Heart right ventricle (tissue), 16 donors: ENCODE measurements at regions not wholly inside any gene's neighbourhood (a gene's known extent, or its start where the extent isn't known, plus 50 kb on each side); places are given as distances from the start of the nearest gene placed in this dataset.

Source experiments
- ATAC-seq, 8 donors: fragments of 200-7000 bp; cut with Tn5 transposase; one replicate each; pipeline ENCODE4 v1.9.1; 2020; ENCODE audit warnings: mild to moderate bottlenecking in 8 of 8, moderate library complexity in 8 of 8, moderate number of reproducible peaks in 1 of 8
- DNase-seq, 2 donors: peaks; one replicate each; pipeline ENCODE4 v3.0.0-alpha.2; 2020
- H3K27ac ChIP-seq, 10 donors: fragments of 200-600 bp; sonication (generic) in 2 of 10; one replicate each; pipeline versions ENCODE4 v1.5.0 to v1.8.0; 2020 to 2022; ENCODE audit warnings: mild to moderate bottlenecking in 3 of 10
- H3K27me3 ChIP-seq, 7 donors: fragments of 200-600 bp; one replicate each; pipeline ENCODE4 v1.8.0; 2021 to 2022; ENCODE audit warnings: mild to moderate bottlenecking in 2 of 7
- H3K36me3 ChIP-seq, 9 donors: fragments of 200-600 bp; sonication (generic) in 1 of 9; one replicate each; pipeline versions ENCODE4 v1.5.0 to v1.8.0; 2020 to 2022; ENCODE audit warnings: mild to moderate bottlenecking in 2 of 9
- H3K4me1 ChIP-seq, 9 donors: fragments of 200-600 bp; sonication (generic) in 1 of 9; one replicate each; pipeline versions ENCODE4 v1.5.0 to v1.8.0; 2020 to 2022; ENCODE audit warnings: mild to moderate bottlenecking in 4 of 9
- H3K4me3 ChIP-seq, 10 donors: fragments of 200-600 bp; sonication (generic) in 2 of 10; one replicate each; pipeline versions ENCODE4 v1.5.0 to v1.8.0; 2020 to 2022; ENCODE audit warnings: mild to moderate bottlenecking in 7 of 10, moderate library complexity in 2 of 10
- H3K9me3 ChIP-seq, 11 donors: fragments of 200-600 bp in 10 of 11; sonication (generic) in 2 of 11; one replicate each; pipeline versions ENCODE4 v1.5.0 to v1.8.0; 2013 to 2022; ENCODE audit warnings: mild to moderate bottlenecking in 2 of 11, control low read depth in 1 of 11, moderate library complexity in 1 of 11
- WGBS, 2 donors: extraction: QIAGEN DNeasy Blood & Tissue Kit; methylation state at CpG; one replicate each; pipeline ENCODE4 v1.1.7; 2013; ENCODE audit warnings: inconsistent platforms in 1 of 2; 5-methylcytosine and 5-hydroxymethylcytosine counted together
- intact Hi-C, 10 donors: fragments of 100-400 bp; cut with DNase I; formaldehyde crosslinking; loops; one replicate each; pipeline versions ENCODE4 v1.11.1 to v1.14.2; 2022
- TF ChIP-seq, protein P1 (sequence below), 9 donors: fragments of 200-600 bp; sonication (generic) in 2 of 9; IDR thresholded peaks; one replicate each; pipeline versions ENCODE4 v1.5.0 to v1.8.0; 2021 to 2022; ENCODE audit warnings: antibody characterized with exemption in 9 of 9, mild to moderate bottlenecking in 5 of 9, moderate library complexity in 1 of 9
- donor health status: Arrhythmogenic right ventricular cardiomyopathy.
- donor health status: ischemic (EF 13 %, LVEDD 7.1; RV severe dilation, severe dysfunction).
- donor health status: healthy with polysubstance abuse.
- donor health status: DM: no; HTN: yes; CAD: no.
- donor health status: DM: no; HTN: no; CAD: no.
- donor health status: ischemic (EF 25% LVEDD 6.9; RV normal size, moderate dysfunction).
- donor health status: ischemic (EF 25% LVEDD 5.7; RV mildly dilated, moderate dysfunction).
- donor health status: healthy.
- donor health status: DM: yes; HTN: yes; CAD: no.
- donor health status: Ischemic cardiomyopathy.
- donor health status: ischemic (EF 35%, LVEDD 5.7; RV mildly dilated, moderate dysfunction).
- donor health status: nonischemic (EF 11% LVEDD 7.7; RV severe dilation, severe dysfunction).
- donor health status: DM: yes; HTN: yes; CAD: no.
- donor health status: PGD.
- donor health status: ischemic (EF 29% LVEDD 5.4; RV normal size, mild dysfunction).
- donor health status: nonischemic (EF 23%, LVEDD 6.1; RV moderate dilation, normal function).

DNA sequence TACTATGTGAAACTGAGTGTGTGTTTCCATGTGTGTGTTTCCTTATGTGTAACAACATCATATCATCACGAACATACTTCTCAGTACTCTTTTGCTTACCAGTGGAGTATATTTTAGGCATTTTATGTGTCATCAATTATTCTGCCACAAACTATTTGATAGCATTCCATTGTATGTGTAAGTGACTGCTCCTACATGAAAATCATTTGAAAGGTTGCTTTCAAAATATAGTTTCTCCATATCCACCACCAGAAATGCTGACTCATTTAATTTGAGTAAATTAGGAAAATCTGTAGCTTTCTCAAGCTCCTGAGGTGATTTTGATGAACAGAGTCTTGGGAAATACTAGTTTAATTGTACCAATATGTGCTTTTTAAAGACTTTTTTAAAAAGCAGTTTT is 376.2 kb downstream of the PCDH18 start:
- TF ChIP-seq, protein P1, sequence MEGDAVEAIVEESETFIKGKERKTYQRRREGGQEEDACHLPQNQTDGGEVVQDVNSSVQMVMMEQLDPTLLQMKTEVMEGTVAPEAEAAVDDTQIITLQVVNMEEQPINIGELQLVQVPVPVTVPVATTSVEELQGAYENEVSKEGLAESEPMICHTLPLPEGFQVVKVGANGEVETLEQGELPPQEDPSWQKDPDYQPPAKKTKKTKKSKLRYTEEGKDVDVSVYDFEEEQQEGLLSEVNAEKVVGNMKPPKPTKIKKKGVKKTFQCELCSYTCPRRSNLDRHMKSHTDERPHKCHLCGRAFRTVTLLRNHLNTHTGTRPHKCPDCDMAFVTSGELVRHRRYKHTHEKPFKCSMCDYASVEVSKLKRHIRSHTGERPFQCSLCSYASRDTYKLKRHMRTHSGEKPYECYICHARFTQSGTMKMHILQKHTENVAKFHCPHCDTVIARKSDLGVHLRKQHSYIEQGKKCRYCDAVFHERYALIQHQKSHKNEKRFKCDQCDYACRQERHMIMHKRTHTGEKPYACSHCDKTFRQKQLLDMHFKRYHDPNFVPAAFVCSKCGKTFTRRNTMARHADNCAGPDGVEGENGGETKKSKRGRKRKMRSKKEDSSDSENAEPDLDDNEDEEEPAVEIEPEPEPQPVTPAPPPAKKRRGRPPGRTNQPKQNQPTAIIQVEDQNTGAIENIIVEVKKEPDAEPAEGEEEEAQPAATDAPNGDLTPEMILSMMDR (IDR thresholded peaks at IDR 0.05), result no peak
- Histone ChIP-seq H3K36me3 (no peaks in the 10 kb centered on the region), H3K27me3 (no peaks in the 10 kb centered on the region), H3K27ac (no peak overlapping the region), H3K4me1 (no peaks in the 10 kb centered on the region), H3K4me3 (no peak overlapping the region), H3K9me3 (no peaks in the 10 kb centered on the region)
- DNase-seq (no peak), ATAC-seq (no peak)
- WGBS, 2 donors, result 81 to 95% methylated on average over 1 of the region's 1 CpG
- intact Hi-C loops, result no loop called here

DNA sequence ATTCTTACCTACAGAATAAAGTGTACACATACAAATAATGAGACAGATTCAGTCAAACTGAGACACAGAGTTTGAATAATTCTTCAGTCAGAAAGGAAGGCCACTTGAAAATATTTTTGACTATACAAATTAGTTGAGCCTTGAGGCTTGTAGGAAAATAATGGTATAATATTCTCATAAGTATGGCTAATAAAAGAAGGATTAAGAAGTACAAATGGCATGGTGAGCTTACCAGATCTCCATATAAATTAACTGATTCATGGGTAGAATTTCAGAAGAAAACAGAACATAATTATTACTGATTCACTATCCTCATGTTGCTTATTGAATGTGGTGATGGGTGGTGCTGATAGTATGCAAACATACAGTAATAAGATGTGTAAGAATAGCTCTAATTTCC is 401.1 kb downstream of the PCDH18 start:
- Histone ChIP-seq H3K4me3 (no peak overlapping the region), H3K36me3 (no peaks in the 10 kb centered on the region), H3K9me3 (no peaks in the 10 kb centered on the region), H3K27ac (no peak overlapping the region), H3K27me3 (no peaks in the 10 kb centered on the region), H3K4me1 (no peaks in the 10 kb centered on the region)
- intact Hi-C loops, result no loop called here
- ATAC-seq (no peak), DNase-seq (no peak)
- TF ChIP-seq, protein P1 (IDR thresholded peaks at IDR 0.05), result no peak

DNA sequence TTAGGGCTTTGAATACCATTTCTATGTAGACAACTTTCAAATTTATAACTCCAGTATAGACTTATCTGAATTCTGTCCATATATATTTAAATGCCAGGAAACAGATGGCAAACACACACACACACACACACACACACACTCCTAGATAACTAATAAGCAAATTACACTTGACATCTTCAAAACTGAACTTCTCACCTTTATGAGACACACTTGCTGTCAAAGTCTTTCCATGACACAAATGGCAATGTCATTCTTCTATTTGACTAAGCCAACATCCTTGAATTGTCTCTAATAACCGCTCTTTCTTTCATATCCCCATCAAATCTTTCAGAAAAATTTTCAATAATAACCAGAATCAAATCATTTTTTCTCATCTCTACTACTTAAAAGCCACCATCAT is 402.4 kb downstream of the PCDH18 start:
- ATAC-seq, result no peak
- no peak for DNase-seq
- no peaks in the 10 kb centered on the region for H3K36me3 ChIP-seq
- intact Hi-C loops, result loop anchor here in 6 of 10 donors (5.0 to 10.0 kb wide), 7 partner anchors 405 to 1555 kb away; partner anchors contain the start of gene PCDH18 (in 2 of the 6)
- WGBS, 2 donors, result 83 to 91% methylated on average over 1 of the region's 1 CpG
- no peak overlapping the region for H3K27ac ChIP-seq
- H3K4me3 ChIP-seq, result no peak overlapping the region
- H3K27me3 ChIP-seq, result no peaks in the 10 kb centered on the region
- H3K9me3 ChIP-seq, result no peaks in the 10 kb centered on the region
- TF ChIP-seq, protein P1 (IDR thresholded peaks at IDR 0.05), result no peak
- no peaks in the 10 kb centered on the region for H3K4me1 ChIP-seq

DNA sequence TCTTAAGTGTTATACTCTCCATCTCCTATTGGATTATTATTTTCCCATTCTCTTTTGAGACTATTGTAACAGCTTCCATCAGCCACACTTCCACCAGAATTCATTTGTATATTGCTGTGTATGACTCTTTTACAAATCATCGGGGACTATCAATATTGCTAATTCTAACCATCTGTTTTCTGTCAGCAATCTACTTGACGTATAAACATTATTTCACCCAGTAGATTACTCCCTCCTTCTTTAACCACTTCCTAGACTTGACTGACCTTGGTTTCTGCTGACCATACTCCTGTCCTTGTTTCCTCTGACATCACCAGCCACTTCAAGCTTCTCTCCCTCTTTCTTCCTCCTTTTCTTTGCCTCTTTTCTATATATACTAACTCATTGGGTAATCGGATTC is 402.9 kb downstream of the PCDH18 start:
- Histone ChIP-seq H3K4me1 (no peaks in the 10 kb centered on the region), H3K36me3 (no peaks in the 10 kb centered on the region), H3K9me3 (no peaks in the 10 kb centered on the region), H3K27me3 (no peaks in the 10 kb centered on the region), H3K4me3 (no peak overlapping the region), H3K27ac (no peak overlapping the region)
- no peak for DNase-seq
- 51 to 56% methylated on average over 3 of the region's 3 CpGs for WGBS, 2 donors
- TF ChIP-seq, protein P1 (IDR thresholded peaks at IDR 0.05), result no peak
- no peak for ATAC-seq
- intact Hi-C loops, result loop anchor here in 6 of 10 donors (5.0 to 10.0 kb wide), 7 partner anchors 405 to 1555 kb away; partner anchors contain the start of gene PCDH18 (in 2 of the 6)
